ENCODE measurements at regions not wholly inside any gene's neighbourhood (a gene's known extent, or its start where the extent isn't known, plus 50 kb on each side); places are given as distances from the start of the nearest gene placed in this dataset.

DNA sequence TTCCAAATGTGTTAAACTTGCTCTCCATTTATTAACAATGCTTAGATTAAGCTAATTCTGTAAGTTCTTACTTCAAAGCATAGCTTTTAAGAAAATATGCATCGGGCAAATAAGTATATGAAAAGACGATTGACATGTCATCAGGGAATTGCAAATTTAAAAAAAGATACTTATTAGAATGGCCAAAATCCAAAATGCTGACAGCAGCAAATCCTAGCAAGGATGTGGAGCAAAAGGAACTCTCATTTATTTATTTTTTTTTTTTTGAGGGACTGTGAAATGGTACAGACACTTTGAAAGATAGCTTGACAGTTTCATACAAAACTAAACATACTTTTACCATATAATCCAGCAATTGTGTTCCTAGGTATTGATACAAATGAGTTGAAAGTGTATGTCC lies 779.5 kb upstream of the MDGA2 start:
- intact Hi-C loops (cut with micrococcal nuclease; ENCODE audit: unreplicated experiment): no loop called here
- ChIA-PET POLR2A (ENCODE audit: unreplicated experiment) (no interaction called here), CTCF (no interaction called here)
- H4K20me1 ChIP-seq (ENCODE audit: insufficient read depth): no peaks in the 10 kb centered on the region
- no peak overlapping the region for H3K27ac ChIP-seq
- H3F3A ChIP-seq (ENCODE audit: insufficient read depth, low read depth): no peaks in the 10 kb centered on the region
- H3K79me2 ChIP-seq (ENCODE audit: low read depth): no peaks in the 10 kb centered on the region
- no peaks in the 10 kb centered on the region for H3K4me1 ChIP-seq (replicated peaks; ENCODE audit: insufficient read depth)
- H3K9me3 ChIP-seq (ENCODE audit: insufficient read depth, low read depth): no peaks in the 10 kb centered on the region
- H3K4me2 ChIP-seq: no peak overlapping the region
- H2AFZ ChIP-seq: no peak overlapping the region
- H3K27me3 ChIP-seq (ENCODE audit: insufficient read depth, low read depth): no peaks in the 10 kb centered on the region
- H3K9me2 ChIP-seq (ENCODE audit: insufficient read depth): no peaks in the 10 kb centered on the region
- H3K4me3 ChIP-seq: no peak overlapping the region
- no TSS peak for BruUV-seq (replicated peaks)
- DNase-seq: no peak
- TF ChIP-seq CTCF (conservative IDR thresholded peaks at IDR 0.05) (no peak), EZH2 (IDR thresholded peaks at IDR 0.05; ENCODE audit: low read depth) (no peak)
- H3K36me3 ChIP-seq (ENCODE audit: low read depth): no peaks in the 10 kb centered on the region

GRCh38 chr14:48452437-48452995 lies 777.1 kb upstream of the MDGA2 start:
- no peak for DNase-seq

GRCh38 chr14:48435221-48435620 lies 759.8 kb upstream of the MDGA2 start:
- no peak overlapping the region for H3K27ac ChIP-seq
- no peaks in the 10 kb centered on the region for H3K9me3 ChIP-seq (ENCODE audit: insufficient read depth, low read depth)
- H3K79me2 ChIP-seq (ENCODE audit: low read depth): no peaks in the 10 kb centered on the region
- no peaks in the 10 kb centered on the region for H3K27me3 ChIP-seq (ENCODE audit: insufficient read depth, low read depth)
- no peak for DNase-seq
- H3K9me2 ChIP-seq (ENCODE audit: insufficient read depth): no peaks in the 10 kb centered on the region
- H3K4me3 ChIP-seq: no peak overlapping the region
- ChIA-PET CTCF (no interaction called here), POLR2A (ENCODE audit: unreplicated experiment) (no interaction called here)
- no peaks in the 10 kb centered on the region for H3K36me3 ChIP-seq (ENCODE audit: low read depth)
- no peaks in the 10 kb centered on the region for H4K20me1 ChIP-seq (ENCODE audit: insufficient read depth)
- intact Hi-C loops (cut with micrococcal nuclease; ENCODE audit: unreplicated experiment): no loop called here
- no TSS peak for BruUV-seq (replicated peaks)
- H3K4me1 ChIP-seq (replicated peaks; ENCODE audit: insufficient read depth): no peaks in the 10 kb centered on the region
- H2AFZ ChIP-seq: no peak overlapping the region
- H3K4me2 ChIP-seq: no peak overlapping the region
- H3F3A ChIP-seq (ENCODE audit: insufficient read depth, low read depth): no peaks in the 10 kb centered on the region
- no peak for TF ChIP-seq CTCF (conservative IDR thresholded peaks at IDR 0.05)
- no peak for TF ChIP-seq EZH2 (IDR thresholded peaks at IDR 0.05; ENCODE audit: low read depth)

More at GRCh38 chr14:48452437-48452995, 777.1 kb upstream of the MDGA2 start:
- Histone ChIP-seq H3K27ac (no peak overlapping the region), H3K27me3 (ENCODE audit: insufficient read depth, low read depth) (no peaks in the 10 kb centered on the region), H4K20me1 (ENCODE audit: insufficient read depth) (no peaks in the 10 kb centered on the region), H3K9me2 (ENCODE audit: insufficient read depth) (no peaks in the 10 kb centered on the region), H3K4me3 (no peak overlapping the region), H3K79me2 (ENCODE audit: low read depth) (no peaks in the 10 kb centered on the region), H3K36me3 (ENCODE audit: low read depth) (no peaks in the 10 kb centered on the region), H3K4me2 (no peak overlapping the region), H3K4me1 (replicated peaks; ENCODE audit: insufficient read depth) (no peaks in the 10 kb centered on the region), H3K9me3 (ENCODE audit: insufficient read depth, low read depth) (no peaks in the 10 kb centered on the region), H3F3A (ENCODE audit: insufficient read depth, low read depth) (no peaks in the 10 kb centered on the region), H2AFZ (no peak overlapping the region)
- no TSS peak for BruUV-seq (replicated peaks)
- ChIA-PET CTCF (no interaction called here), POLR2A (ENCODE audit: unreplicated experiment) (no interaction called here)
- intact Hi-C loops (cut with micrococcal nuclease; ENCODE audit: unreplicated experiment): no loop called here
- TF ChIP-seq CTCF (conservative IDR thresholded peaks at IDR 0.05) (no peak), EZH2 (IDR thresholded peaks at IDR 0.05; ENCODE audit: low read depth) (no peak)

Data from PC-9 (cell line).